ENCODE measurements at regions not wholly inside any gene's neighbourhood (a gene's known extent, or its start where the extent isn't known, plus 50 kb on each side); places are given as distances from the start of the nearest gene placed in this dataset.

DNA sequence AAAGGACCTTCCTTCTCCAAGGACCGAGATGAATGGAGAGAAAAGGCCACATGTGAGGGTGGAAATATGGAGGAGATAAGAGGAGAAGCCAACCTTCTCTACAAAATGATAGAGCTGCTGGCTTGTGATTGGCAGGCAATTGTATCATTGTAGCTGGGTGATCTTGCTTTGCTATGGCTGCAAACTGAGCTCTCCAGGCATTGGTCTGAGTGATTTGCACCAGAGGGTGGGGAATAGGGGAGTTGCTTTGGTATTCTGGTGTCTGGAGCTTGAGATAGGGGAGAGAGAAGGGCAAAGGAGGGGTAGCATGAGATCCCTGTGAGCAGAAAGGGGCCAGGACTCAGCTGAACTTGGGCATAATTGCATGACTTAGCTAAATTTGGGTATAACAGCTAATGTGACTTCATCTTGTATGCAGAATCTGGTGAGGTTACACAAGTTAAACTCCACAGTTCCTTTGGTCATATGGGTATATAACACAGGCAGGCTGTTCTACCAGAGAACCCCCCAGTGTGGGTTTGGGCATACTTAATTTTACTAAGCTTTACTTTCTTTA lies 72.0 kb downstream of the FOS start:
- TF ChIP-seq, protein P1, sequence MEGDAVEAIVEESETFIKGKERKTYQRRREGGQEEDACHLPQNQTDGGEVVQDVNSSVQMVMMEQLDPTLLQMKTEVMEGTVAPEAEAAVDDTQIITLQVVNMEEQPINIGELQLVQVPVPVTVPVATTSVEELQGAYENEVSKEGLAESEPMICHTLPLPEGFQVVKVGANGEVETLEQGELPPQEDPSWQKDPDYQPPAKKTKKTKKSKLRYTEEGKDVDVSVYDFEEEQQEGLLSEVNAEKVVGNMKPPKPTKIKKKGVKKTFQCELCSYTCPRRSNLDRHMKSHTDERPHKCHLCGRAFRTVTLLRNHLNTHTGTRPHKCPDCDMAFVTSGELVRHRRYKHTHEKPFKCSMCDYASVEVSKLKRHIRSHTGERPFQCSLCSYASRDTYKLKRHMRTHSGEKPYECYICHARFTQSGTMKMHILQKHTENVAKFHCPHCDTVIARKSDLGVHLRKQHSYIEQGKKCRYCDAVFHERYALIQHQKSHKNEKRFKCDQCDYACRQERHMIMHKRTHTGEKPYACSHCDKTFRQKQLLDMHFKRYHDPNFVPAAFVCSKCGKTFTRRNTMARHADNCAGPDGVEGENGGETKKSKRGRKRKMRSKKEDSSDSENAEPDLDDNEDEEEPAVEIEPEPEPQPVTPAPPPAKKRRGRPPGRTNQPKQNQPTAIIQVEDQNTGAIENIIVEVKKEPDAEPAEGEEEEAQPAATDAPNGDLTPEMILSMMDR (IDR thresholded peaks at IDR 0.05; ENCODE audit: low read length), result no peak
- no peak for TF ChIP-seq EZH2 (optimal IDR thresholded peaks at IDR 0.05; ENCODE audit: low read depth, low read length)
- TF ChIP-seq EZH2phosphoT487 (IDR thresholded peaks at IDR 0.05; ENCODE audit: low read length), result no peak

Measured in MM.1S (cell line).